HCT116 (cell line): ENCODE measurements at regions not wholly inside any gene's neighbourhood (a gene's known extent, or its start where the extent isn't known, plus 50 kb on each side); places are given as distances from the start of the nearest gene placed in this dataset.

Experiments used
- CTCF ChIP-seq, 3 experiments: fragments of 200-600 bp in 1 of 3; sonication (generic) in 1 of 3; IDR thresholded peaks in 2 of 3; conservative IDR thresholded peaks in 1 of 3; 2 replicates each; pipeline ENCODE4 v1.5.1; 2012 to 2017; ENCODE audit warnings: low read depth in 2 of 3, low read length in 2 of 3, antibody characterized with exemption in 1 of 3, borderline replicate concordance in 1 of 3, control low read depth in 1 of 3, mild to moderate bottlenecking in 1 of 3, mixed read lengths in 1 of 3, mixed run types in 1 of 3, moderate library complexity in 1 of 3; ENCODE audit not compliant: insufficient read depth in 1 of 3
- POLR2AphosphoS5 ChIP-seq: IDR thresholded peaks from 2 replicates; pipeline ENCODE4 v1.6.1; 2011; ENCODE audit warnings: mild to moderate bottlenecking, low read depth, low read length, moderate library complexity
- SP1 ChIP-seq: IDR thresholded peaks from 2 replicates; pipeline ENCODE4 v1.6.1; 2012; ENCODE audit warnings: low read depth
- TF ChIP-seq, protein P1 (sequence below): IDR thresholded peaks from 2 replicates; pipeline ENCODE4 v1.6.1; 2012

- TF ChIP-seq POLR2AphosphoS5: no peak
- TF ChIP-seq CTCF (IDR thresholded peaks at IDR 0.05 in 2 of 3, conservative IDR thresholded peaks at IDR 0.05 in 1 of 3; ENCODE audit: borderline replicate concordance in 1 of 3, insufficient read depth in 1 of 3, low read depth in 2 of 3, low read length in 2 of 3): no peak
- TF ChIP-seq, protein P1, sequence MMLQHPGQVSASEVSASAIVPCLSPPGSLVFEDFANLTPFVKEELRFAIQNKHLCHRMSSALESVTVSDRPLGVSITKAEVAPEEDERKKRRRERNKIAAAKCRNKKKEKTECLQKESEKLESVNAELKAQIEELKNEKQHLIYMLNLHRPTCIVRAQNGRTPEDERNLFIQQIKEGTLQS: no peak
- no peak for TF ChIP-seq SP1
Observed at GRCh38 chr3:87546216-87546615, 269.8 kb upstream of the POU1F1 start.
